Effector memory CD4-positive, alpha-beta T cell (primary cell): ENCODE measurements at regions not wholly inside any gene's neighbourhood (a gene's known extent, or its start where the extent isn't known, plus 50 kb on each side); places are given as distances from the start of the nearest gene placed in this dataset.

Experiments used
- DNase-seq, 3 donors: peaks; one replicate each; pipeline ENCODE4 v3.0.0-alpha.2; 2020
- H3K27ac ChIP-seq: 2 replicates; pipeline ENCODE4 v1.7.0; 2013; ENCODE audit warnings: mild to moderate bottlenecking, low read length, moderate library complexity; ENCODE audit not compliant: insufficient read depth, poor library complexity, severe bottlenecking
- H3K27me3 ChIP-seq: replicated peaks from 2 replicates; pipeline ENCODE4 v1.7.0; 2013; ENCODE audit warnings: mild to moderate bottlenecking, low read length; ENCODE audit not compliant: insufficient read depth, control insufficient read depth, poor library complexity, severe bottlenecking
- H3K36me3 ChIP-seq: 2 replicates; pipeline ENCODE4 v1.7.0; 2013; ENCODE audit warnings: mild to moderate bottlenecking, low read length, moderate library complexity; ENCODE audit not compliant: control insufficient read depth, insufficient read depth
- H3K4me1 ChIP-seq: 2 replicates; pipeline ENCODE4 v1.7.0; 2013; ENCODE audit warnings: low read length, mild to moderate bottlenecking; ENCODE audit not compliant: control insufficient read depth, insufficient read depth, poor library complexity, severe bottlenecking
- H3K4me3 ChIP-seq: 2 replicates; pipeline ENCODE4 v1.7.0; 2013; ENCODE audit warnings: low read length, low read depth, mild to moderate bottlenecking; ENCODE audit not compliant: insufficient read depth, poor library complexity, severe bottlenecking
- H3K9me3 ChIP-seq: 2 replicates; pipeline ENCODE4 v1.7.0; 2013; ENCODE audit warnings: mild to moderate bottlenecking, low read length, moderate library complexity; ENCODE audit not compliant: control insufficient read depth

- H3K36me3 ChIP-seq = no peaks in the 10 kb centered on the region
- H3K4me1 ChIP-seq = peaks cover 4% of the 10 kb centered on the region
- H3K9me3 ChIP-seq = no peaks in the 10 kb centered on the region
- no peak overlapping the region for H3K4me3 ChIP-seq
- DNase-seq = no peak
- no peaks in the 10 kb centered on the region for H3K27me3 ChIP-seq
- no peak overlapping the region for H3K27ac ChIP-seq
Observed at GRCh38 chr2:64867253-64867996, 121.8 kb upstream of the SLC1A4 start.

- Histone ChIP-seq H3K36me3 (no peaks in the 10 kb centered on the region), H3K27ac (no peak overlapping the region), H3K4me1 (peaks cover 10% of the 10 kb centered on the region), H3K9me3 (no peaks in the 10 kb centered on the region), H3K4me3 (no peak overlapping the region), H3K27me3 (no peaks in the 10 kb centered on the region)
- no peak for DNase-seq
Observed at GRCh38 chr2:64869126-64869525, 120.1 kb upstream of the SLC1A4 start.

GRCh38 chr2:64873472-64873924 is 115.7 kb upstream of the SLC1A4 start:
- Histone ChIP-seq H3K36me3 (no peaks in the 10 kb centered on the region), H3K9me3 (no peaks in the 10 kb centered on the region), H3K4me1 (peaks cover 6% of the 10 kb centered on the region), H3K27me3 (no peaks in the 10 kb centered on the region), H3K4me3 (peak overlapping the region; percentile 32), H3K27ac (no peak overlapping the region)
- DNase-seq = peak; percentile 58 to 64 (median 59)

- no peaks in the 10 kb centered on the region for H3K27me3 ChIP-seq
- no peaks in the 10 kb centered on the region for H3K36me3 ChIP-seq
- no peak overlapping the region for H3K27ac ChIP-seq
- no peak for DNase-seq
- peaks cover 6% of the 10 kb centered on the region for H3K4me1 ChIP-seq
- H3K4me3 ChIP-seq = no peak overlapping the region
- no peaks in the 10 kb centered on the region for H3K9me3 ChIP-seq
Observed at GRCh38 chr2:64874593-64874992, 114.6 kb upstream of the SLC1A4 start.

GRCh38 chr2:64875368-64875767 is 113.8 kb upstream of the SLC1A4 start:
- H3K4me3 ChIP-seq = no peak overlapping the region
- H3K9me3 ChIP-seq = no peaks in the 10 kb centered on the region
- DNase-seq = no peak
- peaks cover 6% of the 10 kb centered on the region for H3K4me1 ChIP-seq
- H3K36me3 ChIP-seq = no peaks in the 10 kb centered on the region
- no peaks in the 10 kb centered on the region for H3K27me3 ChIP-seq
- no peak overlapping the region for H3K27ac ChIP-seq

- Histone ChIP-seq H3K27ac (no peak overlapping the region), H3K4me1 (peaks cover 6% of the 10 kb centered on the region), H3K36me3 (no peaks in the 10 kb centered on the region), H3K4me3 (no peak overlapping the region), H3K27me3 (no peaks in the 10 kb centered on the region), H3K9me3 (no peaks in the 10 kb centered on the region)
- no peak for DNase-seq
Observed at GRCh38 chr2:64876137-64876647, 113.0 kb upstream of the SLC1A4 start.

- Histone ChIP-seq H3K27me3 (no peaks in the 10 kb centered on the region), H3K36me3 (no peaks in the 10 kb centered on the region), H3K9me3 (no peaks in the 10 kb centered on the region), H3K4me1 (no peaks in the 10 kb centered on the region), H3K4me3 (no peak overlapping the region), H3K27ac (no peak overlapping the region)
- DNase-seq = no peak
Observed at GRCh38 chr2:64879745-64880144, 109.5 kb upstream of the SLC1A4 start.

GRCh38 chr2:64880193-64880951 is 108.8 kb upstream of the SLC1A4 start:
- Histone ChIP-seq H3K9me3 (no peaks in the 10 kb centered on the region), H3K36me3 (no peaks in the 10 kb centered on the region), H3K27me3 (no peaks in the 10 kb centered on the region), H3K4me3 (no peak overlapping the region), H3K4me1 (no peaks in the 10 kb centered on the region), H3K27ac (no peak overlapping the region)
- no peak for DNase-seq

- no peaks in the 10 kb centered on the region for H3K4me1 ChIP-seq
- no peak overlapping the region for H3K27ac ChIP-seq
- H3K36me3 ChIP-seq = no peaks in the 10 kb centered on the region
- no peak overlapping the region for H3K4me3 ChIP-seq
- H3K27me3 ChIP-seq = no peaks in the 10 kb centered on the region
- no peak for DNase-seq
- no peaks in the 10 kb centered on the region for H3K9me3 ChIP-seq
Observed at GRCh38 chr2:64881037-64881492, 108.1 kb upstream of the SLC1A4 start.

- no peaks in the 10 kb centered on the region for H3K36me3 ChIP-seq
- no peak for DNase-seq
- no peaks in the 10 kb centered on the region for H3K9me3 ChIP-seq
- H3K4me1 ChIP-seq = no peaks in the 10 kb centered on the region
- H3K4me3 ChIP-seq = no peak overlapping the region
- H3K27ac ChIP-seq = no peak overlapping the region
- H3K27me3 ChIP-seq = no peaks in the 10 kb centered on the region
Observed at GRCh38 chr2:64887565-64887964, 101.6 kb upstream of the SLC1A4 start.
